Esophagus squamous epithelium (tissue), 4 donors: ENCODE measurements at regions not wholly inside any gene's neighbourhood (a gene's known extent, or its start where the extent isn't known, plus 50 kb on each side); places are given as distances from the start of the nearest gene placed in this dataset.

Source experiments
- POLR2A ChIP-seq, 4 donors: fragments of 450-650 bp; IDR thresholded peaks; one replicate each; pipeline ENCODE4 v1.6.1; 2017; ENCODE audit warnings: antibody characterized with exemption in 4 of 4, mild to moderate bottlenecking in 4 of 4, moderate library complexity in 3 of 4
- TF ChIP-seq, protein P1 (sequence below), 6 experiments: fragments of 450-650 bp in 4 of 6; fragments of 200-600 bp in 2 of 6; sonication (generic) in 2 of 6; IDR thresholded peaks; one replicate each; pipeline ENCODE4 v1.5.1; 2016 to 2019; ENCODE audit warnings: antibody characterized with exemption in 6 of 6, mild to moderate bottlenecking in 4 of 6, moderate library complexity in 4 of 6

DNA sequence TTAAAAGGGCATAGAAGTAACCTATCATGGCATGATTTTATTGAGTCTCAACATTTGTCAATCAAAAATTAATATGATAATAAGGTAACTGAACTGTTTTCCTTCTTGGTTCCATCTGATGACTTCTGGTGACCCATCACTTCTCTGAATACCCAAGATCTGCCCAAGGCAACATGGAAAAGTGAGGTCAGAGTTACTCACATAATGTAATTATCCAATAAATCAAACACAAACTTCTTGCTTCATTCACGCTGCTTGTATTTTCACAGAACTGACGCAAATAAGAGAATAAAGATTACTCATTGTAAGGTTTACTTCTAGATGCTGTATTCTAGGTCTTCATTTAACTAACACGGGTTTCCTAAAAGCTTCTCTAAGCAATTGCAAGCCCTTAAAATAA lies 361.6 kb downstream of the RBM26 start:
- TF ChIP-seq, protein P1, sequence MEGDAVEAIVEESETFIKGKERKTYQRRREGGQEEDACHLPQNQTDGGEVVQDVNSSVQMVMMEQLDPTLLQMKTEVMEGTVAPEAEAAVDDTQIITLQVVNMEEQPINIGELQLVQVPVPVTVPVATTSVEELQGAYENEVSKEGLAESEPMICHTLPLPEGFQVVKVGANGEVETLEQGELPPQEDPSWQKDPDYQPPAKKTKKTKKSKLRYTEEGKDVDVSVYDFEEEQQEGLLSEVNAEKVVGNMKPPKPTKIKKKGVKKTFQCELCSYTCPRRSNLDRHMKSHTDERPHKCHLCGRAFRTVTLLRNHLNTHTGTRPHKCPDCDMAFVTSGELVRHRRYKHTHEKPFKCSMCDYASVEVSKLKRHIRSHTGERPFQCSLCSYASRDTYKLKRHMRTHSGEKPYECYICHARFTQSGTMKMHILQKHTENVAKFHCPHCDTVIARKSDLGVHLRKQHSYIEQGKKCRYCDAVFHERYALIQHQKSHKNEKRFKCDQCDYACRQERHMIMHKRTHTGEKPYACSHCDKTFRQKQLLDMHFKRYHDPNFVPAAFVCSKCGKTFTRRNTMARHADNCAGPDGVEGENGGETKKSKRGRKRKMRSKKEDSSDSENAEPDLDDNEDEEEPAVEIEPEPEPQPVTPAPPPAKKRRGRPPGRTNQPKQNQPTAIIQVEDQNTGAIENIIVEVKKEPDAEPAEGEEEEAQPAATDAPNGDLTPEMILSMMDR (IDR thresholded peaks at IDR 0.05) = no peak
- no peak for TF ChIP-seq POLR2A (IDR thresholded peaks at IDR 0.05)
